GM12892 (cell line): ENCODE measurements at regions not wholly inside any gene's neighbourhood (a gene's known extent, or its start where the extent isn't known, plus 50 kb on each side); places are given as distances from the start of the nearest gene placed in this dataset.

Experiments
- POLR2A ChIP-seq: IDR thresholded peaks from 2 replicates; pipeline ENCODE4 v1.6.1; 2011; ENCODE audit warnings: low read depth, low read length, control low read depth
- TAF1 ChIP-seq: IDR thresholded peaks from 2 replicates; pipeline ENCODE4 v1.6.1; 2011; ENCODE audit warnings: low read depth, mild to moderate bottlenecking, control low read depth, low read length, borderline replicate concordance

DNA sequence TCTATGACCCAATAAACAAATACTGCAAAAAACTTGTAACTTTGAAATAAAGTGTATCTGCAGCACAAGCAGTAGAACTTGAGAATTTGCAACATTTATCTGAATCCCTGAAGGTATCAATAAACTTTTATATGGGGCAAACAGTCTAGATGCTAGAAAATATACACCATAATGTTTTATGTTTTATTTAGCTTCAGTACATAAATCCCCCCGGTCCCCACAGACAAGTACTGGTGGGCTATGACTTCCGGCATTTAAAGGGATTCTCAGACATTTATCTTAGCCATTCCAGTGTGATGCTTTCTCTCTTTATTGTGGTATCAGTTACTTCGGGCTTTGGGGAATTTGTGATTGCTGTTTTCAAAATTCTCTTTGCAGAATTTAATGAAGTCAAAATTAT lies 390.4 kb downstream of the SIPA1L2 start:
- TF ChIP-seq TAF1: no peak
- no peak for TF ChIP-seq POLR2A
